Central memory CD4-positive, alpha-beta T cell (primary cell): ENCODE measurements at regions not wholly inside any gene's neighbourhood (a gene's known extent, or its start where the extent isn't known, plus 50 kb on each side); places are given as distances from the start of the nearest gene placed in this dataset.
"Not testable (repeated sequence)": the region's sequence is repeated elsewhere in the genome, so short reads cannot be mapped to it uniquely, and the experiment has no call there.

ENCODE experiments used
- DNase-seq: peaks from one replicate; pipeline ENCODE4 v3.0.0; 2022

DNA sequence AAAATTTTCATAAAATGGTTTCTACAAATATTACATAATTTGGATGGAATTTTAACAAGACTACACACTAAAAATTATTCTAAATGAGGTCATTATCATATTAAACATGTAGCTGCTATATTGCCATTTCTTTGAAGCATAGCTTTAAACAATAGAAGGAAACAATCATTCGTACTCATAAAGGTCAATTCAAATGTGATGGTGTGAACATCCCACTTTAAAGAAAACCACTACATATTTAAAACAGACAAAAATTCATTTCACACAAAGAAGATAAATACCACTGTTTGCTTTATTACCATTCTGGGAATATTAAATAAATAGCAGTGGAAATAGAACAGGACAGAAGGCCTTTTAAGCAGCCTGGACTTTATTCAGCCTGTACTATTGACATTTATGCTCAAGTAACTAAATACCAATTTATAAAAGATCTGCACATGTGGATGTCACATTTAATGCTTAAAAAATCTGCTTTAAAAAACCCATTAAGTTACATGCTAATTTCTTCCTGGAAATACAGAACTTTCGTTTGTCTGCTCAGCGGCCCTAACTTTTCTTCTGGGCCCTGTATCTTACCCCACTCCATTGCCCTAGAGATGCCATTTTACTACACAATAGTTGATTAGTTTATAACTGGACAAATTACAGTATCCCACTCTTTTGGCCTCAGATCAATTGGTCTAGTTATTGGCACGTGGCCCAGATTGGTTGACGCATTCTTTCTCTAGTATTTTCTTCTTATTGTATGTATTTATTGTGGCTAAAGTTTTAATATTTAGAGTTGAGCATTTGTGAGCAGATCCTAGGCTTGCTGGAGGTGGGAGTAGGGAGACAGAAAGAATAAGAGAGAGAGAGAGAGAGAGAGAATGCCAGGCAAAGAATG is 215.1 kb upstream of the SPRY2 start:
- DNase-seq, result no peak

DNA sequence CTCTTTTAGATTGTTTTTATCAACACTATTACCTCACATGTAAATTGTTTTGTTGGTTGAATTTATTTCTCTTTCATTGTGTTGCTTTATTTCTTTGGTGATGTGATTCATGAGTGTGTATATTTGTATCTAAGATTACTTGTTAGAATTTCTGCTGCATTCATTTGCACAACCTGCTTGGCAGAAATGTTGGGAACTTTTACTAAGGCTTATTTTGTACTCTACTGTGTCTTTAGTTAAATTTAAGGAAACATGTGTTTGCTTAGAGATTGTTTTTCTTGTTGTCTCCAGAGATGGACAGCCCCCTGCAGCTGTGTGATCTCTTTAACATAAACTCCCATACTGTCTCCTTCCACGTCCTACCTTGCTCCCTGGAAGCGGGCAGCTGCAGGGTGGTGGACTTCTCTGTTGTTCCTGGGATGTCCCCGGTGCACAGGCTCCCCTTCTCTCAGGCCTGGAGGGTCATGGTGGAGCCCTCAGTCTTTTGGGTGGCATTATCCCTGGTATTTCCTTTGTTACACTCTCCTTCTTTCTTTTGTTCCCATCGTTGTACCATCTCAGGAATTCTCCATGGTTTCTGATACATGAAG is 212.0 kb upstream of the SPRY2 start:
- no peak for DNase-seq

DNA sequence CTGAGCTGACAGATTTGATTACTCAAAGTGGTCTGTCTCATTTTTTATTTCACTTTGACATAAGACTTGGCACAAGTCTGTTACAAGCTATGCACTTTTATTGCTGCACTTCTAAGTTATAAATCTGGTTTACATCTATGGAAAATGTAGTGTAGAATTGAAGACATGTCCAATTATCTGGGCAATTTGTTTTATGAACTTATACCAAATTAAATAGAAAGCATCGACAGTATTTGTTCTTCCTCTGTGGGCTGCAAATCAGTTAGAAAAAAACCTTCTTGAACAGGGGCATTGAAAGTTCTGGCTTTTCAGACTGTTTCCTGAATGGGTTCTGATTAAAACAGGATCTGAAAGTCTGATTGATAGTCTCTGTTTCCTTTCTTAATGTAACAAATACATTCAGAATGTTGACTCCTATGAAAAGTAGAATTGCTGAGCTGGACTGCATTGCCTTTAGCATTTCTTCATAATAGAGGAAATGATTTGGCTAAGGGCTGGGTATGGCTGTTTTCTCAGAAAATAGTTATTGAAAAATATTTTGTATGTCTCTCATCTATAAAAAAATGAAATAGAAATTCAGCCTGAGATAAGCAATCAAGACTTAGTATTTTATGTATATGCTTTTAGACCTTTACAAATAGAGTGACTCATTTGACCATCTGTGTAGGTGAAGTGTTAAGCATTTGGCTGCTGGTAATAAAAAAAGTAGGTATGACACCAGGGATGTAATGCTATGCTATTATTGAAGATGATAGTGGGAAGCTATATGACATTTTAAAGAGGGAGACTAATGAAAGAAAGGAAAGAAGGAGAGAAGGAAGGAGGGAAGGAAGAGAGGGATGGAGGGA is 210.9 kb upstream of the SPRY2 start:
- no peak for DNase-seq

DNA sequence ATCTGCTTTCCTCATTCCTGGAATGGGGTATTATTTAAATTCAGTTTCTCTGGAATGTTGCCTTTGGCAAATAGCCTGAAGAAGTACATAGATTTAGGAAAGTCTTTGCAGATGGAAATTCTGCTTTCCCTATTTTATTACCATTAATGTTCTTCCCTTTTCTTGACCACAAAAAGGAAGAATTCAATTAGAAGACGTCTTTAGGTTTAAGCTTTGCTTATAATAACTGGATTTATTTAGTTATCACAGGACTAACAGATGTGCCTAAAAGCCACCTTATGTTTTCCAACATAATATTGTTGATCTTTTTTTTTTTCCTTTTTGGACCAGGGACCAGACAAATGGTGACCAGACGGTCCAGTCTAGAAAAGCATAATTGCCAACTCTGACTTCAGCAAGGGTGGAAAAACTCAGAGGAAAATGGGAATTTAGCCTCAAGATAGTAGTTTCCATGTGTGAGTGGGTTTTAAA is 210.1 kb upstream of the SPRY2 start:
- DNase-seq, result no peak

DNA sequence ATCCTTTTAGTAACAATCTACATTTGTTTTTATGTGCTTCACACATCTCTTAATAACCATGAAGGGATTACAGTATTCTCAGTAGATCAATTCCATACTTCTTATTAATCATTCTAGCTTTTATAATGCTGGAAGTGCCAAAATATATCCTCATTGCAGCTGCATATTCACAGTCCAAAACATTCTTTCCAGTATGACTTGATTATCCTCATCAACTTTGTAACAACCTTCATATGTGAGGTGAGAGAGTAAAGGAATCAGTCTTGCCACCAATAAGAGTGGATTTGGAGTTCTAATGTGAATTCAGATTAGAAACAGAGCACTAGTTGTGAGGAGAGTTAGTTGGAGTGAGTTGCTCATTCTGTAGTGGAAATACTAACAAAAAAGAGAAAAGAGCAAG is 208.0 kb upstream of the SPRY2 start:
- DNase-seq, result no peak

DNA sequence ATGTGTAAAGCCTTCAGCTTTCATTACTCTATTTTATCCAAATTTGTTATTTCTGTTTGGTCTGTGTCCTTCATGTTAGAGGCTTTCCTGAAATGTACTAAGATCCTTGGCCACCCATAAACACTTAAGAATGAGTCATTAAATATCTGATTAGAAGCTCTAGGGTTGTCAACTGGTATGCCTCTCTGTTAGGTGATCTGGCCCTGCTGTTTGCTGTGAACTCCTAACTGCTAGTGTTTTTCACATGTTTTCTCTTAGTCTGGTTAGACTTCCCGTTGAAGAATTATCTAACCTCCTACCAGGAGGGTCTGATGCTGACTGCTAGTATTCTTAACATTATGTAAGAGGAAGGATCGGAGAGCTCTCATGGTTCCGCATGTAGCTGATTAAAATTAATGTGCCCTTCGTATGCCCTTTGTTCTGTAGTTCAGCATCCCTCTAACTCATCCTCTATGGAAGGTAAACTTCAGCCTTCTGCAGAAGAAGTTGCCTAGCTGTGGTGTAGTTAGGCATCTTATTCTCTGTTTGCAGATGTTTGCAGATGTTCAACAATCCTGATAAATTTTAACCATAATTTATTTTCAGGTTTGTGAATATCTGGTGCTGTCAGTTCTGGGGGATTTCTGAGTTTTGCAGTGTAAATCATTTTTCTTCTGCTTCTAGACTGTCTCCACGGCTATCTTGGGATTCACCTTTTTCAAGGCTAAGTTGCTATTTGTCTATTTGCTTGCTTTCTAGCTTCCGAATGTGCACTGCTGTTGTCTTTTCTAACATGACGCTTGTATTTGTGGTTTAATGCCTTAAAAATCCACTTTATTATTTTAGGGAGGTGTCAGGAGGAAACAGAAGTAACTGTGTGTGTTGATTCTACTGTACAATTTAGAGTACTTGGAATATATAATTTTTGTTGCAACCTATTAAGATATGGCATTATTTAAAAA is 207.2 kb upstream of the SPRY2 start:
- no peak for DNase-seq

DNA sequence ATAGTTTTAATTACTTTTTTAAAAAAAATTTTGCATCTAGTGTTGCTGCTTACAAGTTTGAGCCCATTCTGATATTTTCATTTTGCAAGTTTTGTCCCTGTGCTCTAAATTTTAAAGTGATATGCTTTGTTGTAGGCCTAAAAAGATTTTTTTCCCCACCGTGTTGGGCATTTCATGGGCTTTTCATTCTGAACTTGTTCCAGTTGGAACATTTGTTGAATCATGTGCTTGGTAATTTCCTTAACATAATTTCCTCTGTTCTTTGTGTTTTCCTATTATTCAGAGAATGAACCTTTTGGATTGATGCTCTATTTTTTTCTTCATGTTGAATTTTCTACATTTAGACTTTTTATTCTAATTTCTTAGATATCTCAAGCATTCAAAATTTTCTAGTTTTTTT is 206.4 kb upstream of the SPRY2 start:
- no peak for DNase-seq

DNA sequence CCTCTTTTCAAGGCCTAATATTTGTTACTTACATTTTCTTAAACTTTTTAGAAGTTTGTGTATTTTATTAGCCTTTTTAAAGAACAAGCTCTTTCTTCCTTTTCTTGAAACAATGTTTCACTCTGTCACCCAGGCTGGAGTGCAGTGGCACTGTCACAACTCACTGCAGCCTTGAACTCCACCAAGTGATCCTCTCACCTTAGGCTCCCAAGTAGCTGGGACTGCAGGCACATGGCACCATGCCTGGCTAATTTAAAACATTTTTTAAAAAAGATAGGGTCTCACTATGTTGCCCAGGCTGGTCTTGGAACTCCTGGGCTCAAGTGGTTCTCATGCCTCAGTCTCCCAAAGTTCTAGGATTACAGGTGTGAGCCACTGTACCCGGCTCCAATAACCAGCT is 192.2 kb upstream of the SPRY2 start:
- DNase-seq, result no peak

DNA sequence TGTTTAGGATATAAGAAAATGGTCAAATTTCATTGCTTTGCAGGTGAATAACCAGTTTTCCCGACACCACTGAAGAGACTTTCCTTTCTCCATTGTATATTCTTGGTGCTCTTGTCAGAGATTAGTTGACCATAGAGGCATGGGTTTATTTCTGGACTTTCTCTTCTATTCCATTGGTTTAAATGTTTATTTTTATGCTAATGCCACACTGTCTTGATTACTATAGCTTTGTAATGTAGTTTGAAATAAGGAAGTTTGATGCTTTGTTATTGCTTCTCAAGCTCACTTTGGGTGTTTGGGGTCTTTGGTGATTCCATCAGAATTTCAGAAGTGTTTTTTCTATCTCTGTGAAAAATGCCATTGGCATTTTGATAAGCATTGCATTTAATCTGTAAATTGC is 190.0 kb upstream of the SPRY2 start:
- DNase-seq, result no peak

DNA sequence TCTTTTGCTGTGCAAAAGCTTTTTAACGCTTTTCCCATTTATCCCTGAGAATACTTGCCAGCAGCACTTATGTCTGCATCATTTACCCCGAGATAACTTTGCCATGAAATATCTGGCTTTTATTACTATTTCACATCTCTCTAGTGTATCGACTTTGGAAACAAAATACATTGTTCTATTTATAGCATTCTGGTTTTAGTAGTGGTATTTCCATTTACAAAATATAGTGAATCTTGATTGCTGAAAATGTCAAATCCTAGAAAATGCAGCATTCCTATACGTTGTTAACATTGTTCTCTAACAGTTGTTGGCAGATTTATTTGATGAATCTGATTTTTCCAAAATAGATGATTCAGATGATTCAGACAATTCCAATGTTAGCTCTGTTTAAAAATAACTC is 189.3 kb upstream of the SPRY2 start:
- DNase-seq, result no peak

DNA sequence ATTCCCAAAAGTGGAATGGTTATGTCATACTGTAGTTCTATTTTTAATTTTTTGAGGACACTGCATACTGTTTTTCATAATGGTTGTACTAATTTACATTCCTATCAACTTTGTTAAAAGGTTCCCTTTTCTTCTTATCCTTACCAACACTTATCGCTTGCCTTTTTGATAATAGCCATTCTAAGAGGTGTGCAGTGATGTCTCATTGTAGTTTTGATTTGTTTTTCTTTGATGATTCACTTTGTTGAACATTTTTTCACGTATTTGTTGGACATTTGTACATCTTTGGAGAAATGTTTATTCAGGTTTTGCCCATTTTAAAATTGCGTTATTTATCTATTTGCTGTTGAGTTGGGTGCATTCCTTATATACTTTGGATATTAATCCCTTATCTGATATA is 188.8 kb upstream of the SPRY2 start:
- no peak for DNase-seq

DNA sequence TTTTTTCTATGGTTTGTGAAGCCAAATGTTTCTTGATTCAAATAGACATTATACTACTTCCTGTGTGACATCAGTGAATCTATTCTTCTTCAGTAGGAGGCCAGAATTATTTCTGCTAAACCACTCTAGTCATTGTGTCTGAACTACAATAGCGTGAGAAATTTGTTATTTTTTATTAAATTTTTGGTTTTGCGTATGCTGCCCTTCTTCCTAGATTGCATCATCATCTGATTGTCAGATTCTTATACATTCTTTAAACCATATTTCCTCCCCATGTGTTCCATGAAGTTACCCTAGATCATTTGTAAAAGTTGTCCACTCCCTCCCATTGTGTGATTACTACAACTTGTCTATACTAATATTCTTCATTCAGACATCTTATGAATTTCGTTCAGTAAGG is 187.8 kb upstream of the SPRY2 start:
- DNase-seq, result no peak

DNA sequence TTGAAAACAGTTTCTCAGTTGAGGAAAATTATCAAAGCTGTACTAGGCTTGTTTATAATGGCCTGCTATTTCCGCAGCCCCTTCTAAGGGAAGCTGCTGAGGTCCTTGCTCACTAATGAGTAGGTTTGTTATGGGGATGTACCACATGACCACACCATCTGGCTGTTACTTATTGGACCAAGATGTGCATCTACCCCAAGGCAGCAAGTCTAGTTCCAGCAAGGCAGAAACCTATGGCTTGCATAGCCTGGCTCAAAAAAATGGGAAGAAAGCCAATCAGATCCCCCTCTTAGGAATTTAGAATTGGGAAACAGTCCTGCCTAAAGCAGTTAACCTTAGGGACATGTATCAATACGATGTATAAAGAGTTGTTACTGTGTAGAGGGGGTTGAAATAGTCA is 186.5 kb upstream of the SPRY2 start:
- DNase-seq, result no peak

DNA sequence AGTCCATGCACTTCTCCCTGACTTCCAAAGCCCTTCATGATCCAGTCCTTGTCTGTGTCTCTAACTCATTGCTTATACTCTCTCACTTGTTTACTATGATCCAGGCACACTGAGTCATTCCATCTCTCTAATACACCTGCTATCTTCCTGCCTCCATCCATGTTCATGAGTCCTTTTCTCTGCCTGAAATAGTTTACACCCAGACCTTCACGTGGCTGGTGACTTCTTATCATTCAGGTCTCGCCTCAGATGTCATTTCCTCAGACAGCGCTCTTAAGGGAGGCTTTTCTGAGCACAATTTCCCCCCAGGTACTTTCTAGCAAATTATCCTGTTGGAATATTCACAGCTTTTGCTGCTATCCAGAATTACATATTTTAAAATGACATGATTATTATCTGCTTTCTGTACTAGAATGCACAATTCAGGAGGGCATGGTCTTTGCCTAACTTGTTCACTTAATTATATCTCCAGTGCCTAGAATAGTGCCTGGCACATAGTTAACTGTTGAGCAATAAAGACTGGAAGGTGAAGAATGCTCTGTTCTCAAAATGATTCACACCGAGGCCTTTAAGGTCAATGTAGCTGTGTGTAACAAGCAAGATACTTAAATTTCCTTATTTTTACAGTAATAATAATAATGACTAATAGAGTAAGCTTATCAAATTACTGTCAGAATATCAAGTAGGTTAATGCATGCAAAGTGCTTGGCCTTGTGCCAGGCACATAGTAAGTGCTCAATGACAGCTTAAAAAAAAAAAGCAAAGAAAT is 183.7 kb upstream of the SPRY2 start:
- DNase-seq, result no peak

DNA sequence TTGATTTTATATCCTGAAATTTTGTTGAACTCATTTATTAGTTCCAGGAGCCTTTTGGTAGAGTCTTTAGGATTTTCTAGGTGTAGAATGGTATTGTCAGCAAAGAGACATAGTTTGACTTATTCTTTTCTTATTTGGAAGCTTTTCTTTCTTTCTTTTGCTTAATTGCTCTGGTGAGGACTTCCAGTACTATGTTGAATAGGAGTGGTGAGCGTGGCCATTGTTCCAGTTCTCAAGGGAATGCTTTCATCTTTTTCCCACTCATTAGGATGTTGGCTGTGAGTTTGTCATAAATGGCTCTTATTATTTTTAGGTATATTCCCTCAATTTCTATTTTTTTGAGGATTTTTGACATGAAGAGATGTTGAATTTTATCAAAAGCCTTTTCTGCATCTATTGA is 182.2 kb upstream of the SPRY2 start:
- no peak for DNase-seq

DNA sequence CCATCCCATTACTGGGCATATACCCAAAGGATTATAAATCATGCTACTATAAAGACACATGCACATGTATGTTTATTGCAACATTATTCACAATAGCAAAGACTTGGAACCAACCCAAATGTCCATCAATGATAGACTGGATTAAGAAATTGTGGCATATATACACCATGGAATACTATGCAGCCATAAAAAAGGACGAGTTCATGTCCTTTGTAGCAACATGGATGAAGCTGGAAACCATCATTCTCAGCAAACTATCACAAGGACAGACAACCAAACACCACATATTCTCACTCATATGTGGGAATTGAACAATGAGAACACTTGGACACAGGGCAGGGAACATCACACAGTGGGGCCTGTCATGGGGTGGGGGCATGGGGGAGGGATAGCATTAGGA is 181.5 kb upstream of the SPRY2 start:
- DNase-seq, result not testable (repeated sequence)

DNA sequence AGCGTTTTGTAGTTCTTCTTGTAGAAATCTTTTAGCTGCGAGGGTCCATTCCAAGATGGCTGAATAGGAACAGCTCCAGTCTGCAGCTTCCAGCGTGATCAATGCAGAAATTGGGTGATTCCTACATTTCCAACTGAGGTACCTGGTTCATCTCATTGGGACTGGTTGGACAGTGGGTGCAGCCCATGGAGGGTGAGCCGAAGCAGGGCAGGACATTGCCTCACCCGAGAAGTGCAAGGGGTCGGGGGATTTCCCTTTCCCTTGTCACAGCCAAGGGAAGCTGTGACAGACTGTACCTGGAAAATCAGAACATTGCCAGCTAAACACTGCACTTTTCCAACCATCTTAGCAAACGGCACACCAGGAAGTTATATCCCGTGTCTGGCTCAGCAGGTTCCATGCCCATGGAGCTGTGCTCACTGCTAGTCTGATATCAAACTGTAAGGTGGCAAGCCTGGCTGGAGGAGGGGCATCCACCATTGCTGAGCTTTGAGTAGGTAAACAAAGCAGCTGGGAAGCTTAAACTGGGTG is 176.0 kb upstream of the SPRY2 start:
- DNase-seq, result no peak

DNA sequence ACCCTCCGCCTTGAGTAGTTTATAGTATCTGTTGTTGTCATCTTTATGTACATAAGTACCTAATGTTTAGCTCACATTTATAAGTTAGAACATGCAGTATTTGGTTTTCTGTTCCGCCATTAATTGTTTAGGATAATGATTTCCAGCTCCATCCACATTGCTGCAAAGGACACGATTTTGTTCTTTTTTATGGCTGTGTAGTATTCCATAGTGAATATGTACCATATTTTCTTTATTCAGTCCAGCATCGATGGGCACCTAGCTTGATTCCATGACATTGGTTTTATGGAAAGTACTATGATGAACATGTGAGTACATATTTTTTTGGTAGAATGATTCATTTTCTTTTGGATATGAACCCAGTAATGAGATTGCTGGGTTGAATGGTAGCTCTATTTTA is 174.4 kb upstream of the SPRY2 start:
- no peak for DNase-seq

DNA sequence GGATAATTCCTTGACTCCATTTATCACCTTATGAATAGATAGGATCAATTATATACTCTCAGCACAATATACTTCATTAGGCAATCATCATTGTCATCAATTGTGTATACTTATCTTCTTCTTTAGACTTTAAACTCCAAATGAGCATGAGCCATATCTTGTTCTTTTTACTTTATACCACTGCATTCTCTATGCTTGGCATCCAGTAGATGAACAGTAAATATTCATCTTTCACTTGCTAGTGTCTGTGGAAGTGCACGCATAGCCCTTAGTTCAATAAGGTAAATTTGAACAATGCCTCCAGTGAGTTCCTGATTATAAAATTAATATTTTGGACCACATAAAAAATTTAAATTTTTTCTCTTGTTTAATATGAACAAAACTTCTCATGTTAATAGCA is 172.3 kb upstream of the SPRY2 start:
- DNase-seq, result no peak

DNA sequence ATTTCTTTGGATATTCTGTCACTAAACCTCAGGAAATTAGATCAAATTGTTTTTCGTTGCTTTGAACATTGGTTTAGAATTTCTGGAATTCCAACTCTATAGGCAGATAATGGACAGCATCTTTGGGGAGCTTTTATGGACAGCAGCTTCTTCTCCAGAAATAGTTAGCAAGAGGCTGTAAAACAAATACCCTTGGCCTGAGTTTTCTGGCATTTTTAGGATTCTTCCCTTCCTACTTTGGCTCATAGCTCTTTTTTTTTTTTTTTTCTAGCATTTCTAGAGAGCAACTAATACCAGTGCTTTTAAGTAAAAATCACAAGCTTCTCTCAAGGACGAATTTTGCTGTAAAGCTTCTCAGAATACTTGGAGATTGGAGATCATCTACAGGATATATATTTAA is 169.8 kb upstream of the SPRY2 start:
- no peak for DNase-seq

DNA sequence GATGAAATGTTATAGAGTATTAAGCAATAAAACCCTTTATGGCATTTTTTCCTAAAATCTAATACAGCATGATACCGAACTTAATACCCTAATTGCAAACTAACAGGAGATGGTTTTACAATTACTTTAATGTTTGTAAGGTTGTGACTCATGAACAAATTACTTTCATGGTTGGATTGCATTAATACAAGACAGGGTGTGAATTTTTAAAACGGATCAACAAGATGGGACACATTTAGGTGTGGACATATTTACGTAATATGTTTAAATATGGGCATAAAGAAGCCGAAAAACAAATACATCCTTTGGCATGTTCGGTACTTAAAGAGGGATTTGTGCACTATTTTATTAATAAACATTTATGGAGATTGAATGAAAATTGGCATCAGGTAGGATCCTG is 168.3 kb upstream of the SPRY2 start:
- DNase-seq, result no peak
